NCI-H1694 treated with DMSO at 0.1 percent for 48 hours (cell line): ENCODE measurements at regions not wholly inside any gene's neighbourhood (a gene's known extent, or its start where the extent isn't known, plus 50 kb on each side); places are given as distances from the start of the nearest gene placed in this dataset.

ENCODE experiments used
- DNase-seq: peaks from one replicate; lab custom pipeline; 2025; lab: John Stamatoyannopoulos, UW

- no peak for DNase-seq
These were observed 116.7 kb upstream of the SSTR4 start for GRCh38 chr20:22918286-22918983.

DNA sequence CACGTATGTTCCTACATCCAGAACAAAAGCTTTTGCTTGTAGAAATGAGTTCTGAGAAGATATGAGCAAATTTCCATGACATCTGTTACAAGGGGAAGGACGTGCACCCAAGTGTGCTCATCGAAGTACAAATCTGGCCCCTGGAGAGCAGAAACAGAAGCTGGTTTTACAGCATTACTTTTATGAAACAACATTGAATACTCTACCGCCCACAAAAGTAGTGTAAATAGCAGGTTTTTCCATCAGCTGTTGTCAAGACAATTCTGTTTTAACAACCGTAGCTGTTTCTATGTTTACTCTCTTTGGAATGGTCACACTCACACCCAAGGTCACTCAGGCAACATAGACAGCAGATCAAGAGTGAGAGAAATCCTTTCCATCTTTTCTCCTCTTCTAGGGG, 114.2 kb upstream of the SSTR4 start:
- no peak for DNase-seq

DNA sequence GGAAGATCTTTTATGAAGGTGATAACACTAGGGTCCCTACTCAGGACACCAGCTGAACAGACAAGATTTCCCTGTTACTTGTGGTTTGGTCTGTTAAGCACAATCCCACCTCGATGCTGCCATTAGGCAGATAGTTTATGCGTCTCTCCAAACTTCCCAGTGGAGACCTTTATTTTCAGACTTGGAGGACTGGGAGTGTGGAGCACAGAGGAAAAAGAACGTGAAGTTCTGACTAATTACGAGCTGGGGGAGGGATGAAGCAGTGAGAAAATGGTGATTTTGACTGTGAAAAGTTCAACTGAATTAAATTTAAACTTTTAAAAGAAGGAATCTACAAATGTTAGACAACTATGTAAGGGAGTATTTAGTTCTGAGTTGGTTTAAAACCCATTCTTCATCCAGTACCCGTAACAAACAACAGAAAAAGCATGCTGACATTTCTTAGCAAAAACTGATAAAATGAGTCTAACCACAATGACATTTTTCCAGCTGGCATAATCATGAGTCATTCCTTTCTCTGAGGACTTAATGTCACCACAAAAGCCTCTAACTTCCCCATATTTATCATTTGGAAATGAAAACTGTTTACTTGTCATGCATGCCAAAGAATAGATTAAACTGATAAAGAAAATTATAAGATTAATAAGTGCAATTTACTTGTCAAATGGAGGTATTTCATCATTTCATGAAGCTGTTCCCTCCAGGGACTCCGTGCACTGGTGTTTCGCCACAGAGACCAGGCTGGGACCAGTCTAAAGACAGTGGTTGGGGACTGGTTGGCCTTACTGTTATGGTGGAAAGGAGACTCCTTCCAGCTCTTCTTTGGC, 113.3 kb upstream of the SSTR4 start:
- no peak for DNase-seq

DNA sequence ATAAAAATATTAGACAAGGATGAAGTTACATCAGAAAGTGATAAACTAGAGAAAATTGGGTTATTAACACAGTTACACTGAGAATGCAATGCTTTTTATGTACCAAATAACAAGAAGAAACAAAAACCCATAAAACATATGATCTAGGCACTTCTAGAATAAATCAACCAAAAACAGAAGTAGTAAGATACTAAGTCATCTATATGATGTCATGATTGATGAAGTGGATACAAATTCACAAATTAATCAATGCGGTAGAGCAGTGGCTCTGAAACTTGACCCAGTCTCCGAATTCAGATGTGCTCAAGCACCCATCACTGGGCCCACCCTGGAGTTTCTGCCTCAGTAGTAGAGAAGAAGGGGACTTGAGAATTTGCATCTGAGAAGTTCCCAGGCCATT, 112.1 kb upstream of the SSTR4 start:
- no peak for DNase-seq

- no peak for DNase-seq
These were observed 110.9 kb upstream of the SSTR4 start for GRCh38 chr20:22924046-22924737.

DNA sequence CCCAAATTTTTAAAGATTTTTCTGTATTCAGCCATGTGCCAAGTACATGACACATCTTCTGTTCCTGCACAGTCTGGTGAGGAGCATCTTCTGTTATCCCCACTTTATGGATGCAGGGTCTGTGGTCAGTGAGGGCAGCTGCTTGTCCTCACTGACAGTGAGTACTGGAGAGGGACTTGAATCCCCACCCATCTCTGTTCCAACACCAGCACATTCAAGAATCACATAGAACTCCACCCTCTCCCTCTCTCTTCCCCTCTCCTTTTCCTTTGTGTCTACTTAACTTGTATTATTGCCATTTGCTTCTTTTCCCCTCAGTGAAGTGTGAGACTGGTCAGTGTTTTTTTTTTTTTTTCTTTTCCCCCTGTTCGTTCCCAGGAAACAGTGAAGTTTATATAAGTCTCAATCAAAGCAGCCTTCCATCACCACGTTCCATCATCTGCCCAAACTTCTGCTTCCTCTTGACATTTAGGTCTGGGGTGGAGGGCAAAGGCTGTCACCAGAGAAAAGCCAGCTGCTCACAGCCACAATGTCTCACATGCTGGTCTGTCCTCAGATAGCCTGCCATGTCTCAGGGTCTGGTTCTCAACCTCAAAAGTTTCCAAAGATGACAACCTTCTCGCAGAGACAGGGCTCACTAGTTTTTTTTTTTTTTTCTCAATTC, 110.0 kb upstream of the SSTR4 start:
- DNase-seq: no peak

DNA sequence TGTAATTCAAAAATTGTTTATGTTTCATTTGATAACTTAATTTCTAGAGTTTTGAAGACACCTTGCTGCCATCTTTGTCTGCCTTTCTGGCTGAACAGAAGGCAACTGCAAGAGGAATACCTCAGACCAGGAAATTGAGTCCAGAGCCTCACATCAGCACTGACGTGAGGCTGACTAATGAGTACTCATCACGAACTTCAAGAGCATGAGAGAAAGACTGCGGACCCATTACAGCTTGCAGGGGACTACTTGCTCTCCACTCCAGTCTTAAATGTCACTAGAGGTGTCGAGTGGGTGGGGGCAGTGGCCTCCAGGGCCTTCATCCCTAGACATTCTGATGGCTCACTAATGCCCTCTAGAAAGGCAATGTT, 109.5 kb upstream of the SSTR4 start:
- DNase-seq: no peak

GRCh38 chr20:22927537-22927936, 107.6 kb upstream of the SSTR4 start:
- DNase-seq: no peak

GRCh38 chr20:22928679-22929078, 106.4 kb upstream of the SSTR4 start:
- DNase-seq: no peak

DNA sequence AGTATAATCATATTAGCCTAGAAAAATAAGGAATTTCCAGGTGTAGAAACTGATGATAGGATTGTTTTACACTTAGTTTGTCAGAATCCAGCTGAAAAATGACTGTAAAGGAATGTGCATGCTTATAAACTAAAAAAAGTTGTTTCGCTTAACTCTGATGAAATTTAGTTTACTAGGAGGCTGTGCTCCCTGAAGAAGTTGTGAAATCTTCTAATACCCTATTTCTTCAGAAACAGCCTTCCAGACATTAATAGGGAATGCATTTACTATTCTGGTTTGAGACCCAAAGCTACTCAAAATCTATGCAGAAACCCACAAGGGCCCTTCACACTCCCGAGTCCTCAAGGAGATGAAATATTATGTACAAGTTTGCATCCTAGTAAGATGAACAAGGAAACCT, 105.5 kb upstream of the SSTR4 start:
- DNase-seq: no peak

GRCh38 chr20:22931653-22932608, 103.2 kb upstream of the SSTR4 start:
- DNase-seq: no peak

DNA sequence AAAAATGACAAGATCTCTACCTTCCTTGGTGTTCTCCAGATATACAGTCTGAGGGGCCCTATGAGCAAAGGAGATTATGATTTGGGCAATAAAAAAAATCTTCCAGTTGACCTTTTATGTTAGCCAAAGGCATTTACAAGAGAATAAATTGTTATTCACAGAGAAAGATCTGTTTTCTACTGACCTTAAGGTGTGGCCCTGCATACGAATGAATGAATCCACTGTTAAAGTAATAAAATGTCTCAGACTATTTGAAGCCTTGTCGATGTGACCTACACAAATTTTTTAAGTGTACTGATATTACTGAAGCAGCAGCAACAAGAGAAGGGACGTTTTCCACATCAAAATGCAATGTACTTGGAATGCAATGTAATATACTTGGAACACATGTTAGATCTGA, 95.9 kb upstream of the SSTR4 start:
- DNase-seq: no peak

DNA sequence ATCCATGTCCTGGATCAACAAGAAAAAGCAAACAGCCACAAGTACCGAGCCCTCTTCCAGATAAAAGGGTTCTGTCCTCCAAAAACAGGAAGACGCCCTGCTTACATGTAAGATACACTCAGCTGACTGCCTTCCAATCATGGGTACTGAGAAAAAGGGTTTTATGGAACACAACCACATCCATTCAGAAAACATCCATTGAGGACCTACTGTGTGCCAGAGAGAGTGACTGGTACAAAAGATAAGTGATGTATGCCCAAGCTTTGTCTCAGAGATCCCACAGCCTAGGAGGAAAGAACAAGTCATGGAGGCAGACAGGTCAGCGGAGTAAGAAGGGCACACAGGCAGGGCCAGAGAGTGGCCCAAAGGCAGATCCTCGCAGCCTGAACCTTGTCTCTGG, 94.8 kb upstream of the SSTR4 start:
- DNase-seq: no peak

- DNase-seq: no peak
These were observed 93.6 kb upstream of the SSTR4 start for GRCh38 chr20:22941550-22941949.

GRCh38 chr20:22942742-22943141, 92.4 kb upstream of the SSTR4 start:
- no peak for DNase-seq

- no peak for DNase-seq
These were observed 91.0 kb upstream of the SSTR4 start for GRCh38 chr20:22944062-22944461.

GRCh38 chr20:22944936-22945335, 90.2 kb upstream of the SSTR4 start:
- DNase-seq: no peak

DNA sequence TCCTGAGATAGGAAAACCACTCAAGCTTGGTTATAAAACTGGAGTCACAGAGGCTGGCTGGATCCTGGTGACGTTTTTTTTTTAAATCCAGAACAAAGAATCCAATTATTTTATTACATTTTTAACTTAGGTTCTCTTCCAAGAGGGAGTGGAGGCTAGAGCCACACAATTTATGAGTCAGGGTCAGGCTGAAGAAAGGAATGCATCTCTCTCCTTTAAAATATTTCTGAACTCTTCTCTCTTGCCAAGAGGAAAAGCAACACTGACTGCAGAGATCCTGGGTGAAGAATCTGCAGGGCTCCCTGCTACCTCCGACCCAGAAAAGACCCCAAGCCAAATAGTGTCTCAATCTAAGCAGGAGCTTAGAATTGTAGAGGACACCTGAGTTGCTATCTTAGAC, 88.5 kb upstream of the SSTR4 start:
- no peak for DNase-seq

- DNase-seq: no peak
These were observed 85.6 kb upstream of the SSTR4 start for GRCh38 chr20:22949331-22950109.

DNA sequence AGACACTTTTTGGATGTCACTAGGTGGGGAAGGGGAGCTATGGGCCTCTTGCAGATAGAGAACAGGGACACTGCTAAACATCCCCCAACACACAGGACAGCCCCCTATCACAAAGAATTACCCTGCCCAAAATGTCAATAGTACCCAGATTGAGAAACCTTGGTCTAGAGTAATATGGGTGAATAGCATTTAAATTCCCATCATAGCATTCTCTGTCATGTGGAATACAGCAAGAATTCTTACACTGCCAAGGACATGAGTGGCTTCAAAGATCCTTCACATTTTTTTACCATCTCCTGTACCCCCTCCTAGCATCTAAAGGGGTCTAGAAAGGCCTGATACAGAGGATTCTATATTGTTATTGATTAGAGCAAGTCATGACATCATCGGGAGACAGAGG, 83.1 kb upstream of the SSTR4 start:
- DNase-seq: no peak

DNA sequence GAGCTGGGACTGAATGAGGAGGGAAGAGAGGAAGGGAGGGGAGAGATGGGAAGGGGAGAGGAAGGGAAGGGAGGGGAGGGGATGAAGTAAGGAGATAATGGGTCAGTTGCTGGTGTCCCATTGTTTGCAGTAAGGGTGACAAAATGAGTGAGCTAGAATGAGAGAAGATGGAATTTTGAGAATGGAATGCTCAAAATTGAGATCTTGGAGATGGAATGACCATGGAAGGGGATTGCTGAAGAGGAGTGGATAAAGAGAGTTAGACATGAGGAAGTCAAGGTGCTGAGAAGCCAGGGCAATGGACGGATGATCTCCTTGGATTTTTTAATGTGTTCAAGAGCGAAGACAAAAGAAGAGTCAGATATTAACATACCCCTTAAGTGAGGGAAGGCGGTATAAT, 80.5 kb upstream of the SSTR4 start:
- DNase-seq: no peak
